HEK293 (cell line): ENCODE measurements at regions not wholly inside any gene's neighbourhood (a gene's known extent, or its start where the extent isn't known, plus 50 kb on each side); places are given as distances from the start of the nearest gene placed in this dataset.

Experiments used
- KLF1 ChIP-seq: fragments of 450-650 bp; formaldehyde crosslinking; IDR thresholded peaks from 2 replicates; pipeline ENCODE4 v1.5.1; 2016; ENCODE audit warnings: missing biosample characterization, missing genetic modification characterization
- ZXDB ChIP-seq: fragments of 450-650 bp; formaldehyde crosslinking; IDR thresholded peaks from 2 replicates; pipeline ENCODE4 v1.5.1; 2016; ENCODE audit warnings: missing biosample characterization, missing genetic modification characterization

DNA sequence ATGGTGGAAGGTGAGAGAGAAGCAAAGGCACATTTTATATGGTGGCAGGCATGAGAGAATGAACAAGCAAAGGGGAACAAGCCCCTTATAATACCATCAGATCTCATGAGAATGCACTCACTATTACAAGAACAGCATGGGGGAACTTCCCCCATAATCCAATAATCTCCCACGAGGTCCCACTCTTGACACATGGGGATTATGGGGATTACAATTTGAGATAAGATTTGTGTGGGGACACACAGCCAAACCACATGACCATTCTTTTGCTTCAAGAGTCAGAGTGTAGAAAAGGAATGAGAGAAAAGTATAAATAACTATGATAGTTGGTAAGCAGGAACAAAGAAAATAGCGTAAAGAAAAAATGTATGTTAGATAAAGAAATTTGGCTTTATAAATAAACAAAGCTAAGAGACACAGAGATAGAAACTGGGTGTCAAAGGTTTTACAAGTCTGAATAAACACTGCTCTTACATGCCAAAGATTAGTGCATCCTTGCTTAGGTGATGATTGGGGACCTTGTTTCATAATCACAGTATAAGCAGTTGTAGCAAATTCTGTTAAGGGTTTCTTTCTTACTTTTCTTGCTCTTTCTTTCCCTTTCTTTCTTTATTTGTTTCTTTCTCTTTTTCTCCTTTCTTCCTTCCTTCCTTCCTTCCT, 91.9 kb upstream of the PAPPA start:
- TF ChIP-seq ZXDB (tag by site-specific recombination) (no peak), KLF1 (tag by site-specific recombination) (no peak)
